Kidney (tissue), 13 donors: ENCODE measurements at regions not wholly inside any gene's neighbourhood (a gene's known extent, or its start where the extent isn't known, plus 50 kb on each side); places are given as distances from the start of the nearest gene placed in this dataset.

ENCODE experiments used
- DNase-seq, 5 donors: peaks; one replicate each; pipeline ENCODE4 v3.0.0-alpha.2; 2013 to 2020
- FAIRE-seq: peaks from 2 replicates; lab custom pipeline; 2012; peaks lifted over from hg19 to GRCh38; lab: Jason Lieb, UNC
- H3K27ac ChIP-seq, 2 donors: one replicate each; pipeline ENCODE4 v1.7.0; 2013; ENCODE audit warnings: low read depth in 2 of 2, low read length in 2 of 2, inconsistent platforms in 1 of 2
- H3K27me3 ChIP-seq: one replicate; pipeline ENCODE4 v1.7.1; 2013; ENCODE audit warnings: low read length, inconsistent platforms; ENCODE audit not compliant: control insufficient read depth, insufficient read depth
- H3K36me3 ChIP-seq, 3 donors: one replicate each; pipeline versions ENCODE4 v1.7.0 to v1.7.1; 2013; ENCODE audit warnings: low read length in 3 of 3, control low read depth in 1 of 3, inconsistent platforms in 1 of 3; ENCODE audit not compliant: insufficient read depth in 3 of 3, control insufficient read depth in 2 of 3
- H3K4me1 ChIP-seq, 3 donors: one replicate each; pipeline versions ENCODE4 v1.7.0 to v1.7.1; 2013; ENCODE audit warnings: low read length in 3 of 3, inconsistent platforms in 1 of 3, low read depth in 1 of 3; ENCODE audit not compliant: control insufficient read depth in 2 of 3, insufficient read depth in 2 of 3
- H3K4me3 ChIP-seq, 3 donors: one replicate each; pipeline versions ENCODE4 v1.7.0 to v1.8.1; 2013; ENCODE audit warnings: low read length in 3 of 3, control low read depth in 1 of 3, inconsistent platforms in 1 of 3
- H3K9ac ChIP-seq, 3 donors: one replicate each; pipeline versions ENCODE4 v1.7.0 to v1.7.1; 2013; ENCODE audit warnings: low read length in 3 of 3, control low read depth in 1 of 3, inconsistent platforms in 1 of 3
- H3K9me3 ChIP-seq, 3 donors: one replicate each; pipeline versions ENCODE4 v1.7.0 to v1.7.1; 2013; ENCODE audit warnings: low read length in 3 of 3, control low read depth in 1 of 3, inconsistent platforms in 1 of 3; ENCODE audit not compliant: control insufficient read depth in 2 of 3, insufficient read depth in 1 of 3
- CTCF ChIP-seq: IDR thresholded peaks from 3 replicates; pipeline ENCODE4 v1.5.1; 2012; ENCODE audit warnings: mild to moderate bottlenecking, moderate library complexity, borderline replicate concordance; ENCODE audit not compliant: insufficient read depth; ENCODE audit errors: extremely low read depth
- intact Hi-C: fragments of 100-400 bp; cut with DNase I; formaldehyde crosslinking; loops from one replicate; pipeline ENCODE4 v1.11.1; 2022
- donor health status: control.
- donor health status: control.
- donor health status: control.
- donor health status: control.
- donor health status: control.
- donor health status: DM: yes; HTN: yes; CAD: no.
- donor health status: Normal renal cell carcinoma (clear cell type).

- DNase-seq, result peak in 1 of 5 donors; percentile 25
- TF ChIP-seq CTCF, result no peak
- Histone ChIP-seq H3K4me3 (no peak overlapping the region), H3K9me3 (no peaks in the 10 kb centered on the region), H3K4me1 (peaks cover 0 to 5% (median 0%) of the 10 kb centered on the region in 3 donors), H3K27me3 (no peaks in the 10 kb centered on the region), H3K9ac (no peak overlapping the region), H3K27ac (no peak overlapping the region), H3K36me3 (no peaks in the 10 kb centered on the region)
- FAIRE-seq, result no peak
- intact Hi-C loops, result no loop called here
Observed at GRCh38 chr6:4398791-4399190, 263.4 kb upstream of the ECI2 start.

DNA sequence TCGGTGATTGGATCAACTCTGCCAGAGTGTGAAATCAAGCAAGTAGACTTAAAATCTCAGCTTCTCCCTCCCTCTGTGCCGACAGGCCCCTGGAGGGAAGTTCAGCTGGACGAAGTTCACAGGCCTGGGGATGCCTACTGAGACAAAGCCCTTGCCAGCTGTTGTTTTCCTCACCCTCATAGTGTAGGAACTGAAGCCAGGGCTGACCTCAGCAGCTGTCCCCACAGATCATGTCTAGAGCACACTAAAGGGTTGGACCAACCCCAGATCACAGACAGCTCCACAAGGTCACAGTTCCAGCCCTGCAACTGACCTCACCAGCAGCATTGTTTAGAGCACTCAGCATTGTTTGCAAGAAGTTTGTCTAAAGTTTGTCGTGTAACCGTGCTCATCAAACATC, 261.9 kb upstream of the ECI2 start:
- Histone ChIP-seq H3K27ac (no peak overlapping the region), H3K4me3 (no peak overlapping the region), H3K9me3 (no peaks in the 10 kb centered on the region), H3K4me1 (peaks cover 0 to 2% (median 0%) of the 10 kb centered on the region in 3 donors), H3K9ac (no peak overlapping the region), H3K27me3 (no peaks in the 10 kb centered on the region), H3K36me3 (no peaks in the 10 kb centered on the region)
- intact Hi-C loops, result no loop called here
- DNase-seq (no peak), FAIRE-seq (no peak)
- TF ChIP-seq CTCF, result no peak

GRCh38 chr6:4396044-4396443, 260.7 kb upstream of the ECI2 start:
- H3K4me1 ChIP-seq, result no peaks in the 10 kb centered on the region
- H3K27ac ChIP-seq, result no peak overlapping the region
- no peak overlapping the region for H3K9ac ChIP-seq
- no peak for TF ChIP-seq CTCF
- no peak for FAIRE-seq
- no peak overlapping the region for H3K4me3 ChIP-seq
- no peaks in the 10 kb centered on the region for H3K27me3 ChIP-seq
- no peaks in the 10 kb centered on the region for H3K9me3 ChIP-seq
- no peaks in the 10 kb centered on the region for H3K36me3 ChIP-seq
- DNase-seq, result no peak
- intact Hi-C loops, result no loop called here

GRCh38 chr6:4395386-4395785, 260.0 kb upstream of the ECI2 start:
- no peaks in the 10 kb centered on the region for H3K4me1 ChIP-seq
- H3K36me3 ChIP-seq, result no peaks in the 10 kb centered on the region
- no peak for TF ChIP-seq CTCF
- no peak overlapping the region for H3K4me3 ChIP-seq
- intact Hi-C loops, result no loop called here
- H3K9ac ChIP-seq, result no peak overlapping the region
- no peak for DNase-seq
- no peak overlapping the region for H3K27ac ChIP-seq
- H3K9me3 ChIP-seq, result no peaks in the 10 kb centered on the region
- no peak for FAIRE-seq
- H3K27me3 ChIP-seq, result no peaks in the 10 kb centered on the region
